Endothelial cell of umbilical vein (primary cell): ENCODE measurements at regions not wholly inside any gene's neighbourhood (a gene's known extent, or its start where the extent isn't known, plus 50 kb on each side); places are given as distances from the start of the nearest gene placed in this dataset.

ENCODE experiments used
- BruUV-seq: library from RNA; stranded (reverse); fragments of 400-500 nt; replicated peaks from 2 replicates; lab custom pipeline; 2021; lab: Mats Ljungman, UMichigan
- CTCF ChIA-PET: fragments of 300-600, 350-600 bp; sonication (Branson Sonifier 250); formaldehyde crosslinking; loops from one replicate; lab custom pipeline; 2021; ENCODE audit warnings: antibody characterized with exemption, inconsistent platforms; lab: Charles Lee
- POLR2A ChIA-PET: fragments of 300-600, 350-600 bp; sonication (Branson Sonifier 250); formaldehyde crosslinking; loops from one replicate; lab custom pipeline; 2021; ENCODE audit warnings: antibody characterized with exemption, inconsistent platforms; lab: Charles Lee
- DNase-seq: peaks from one replicate; pipeline ENCODE4 v3.0.0-alpha.2; 2011; ENCODE audit warnings: low read depth, low spot score
- FAIRE-seq: peaks from 2 replicates; lab custom pipeline; 2011; peaks lifted over from hg19 to GRCh38; lab: Jason Lieb, UNC
- H2AFZ ChIP-seq: 2 replicates; pipeline ENCODE4 v1.6.0; 2012; ENCODE audit warnings: low read depth, low read length, control low read depth, inconsistent platforms
- H3K27ac ChIP-seq: 2 replicates; pipeline ENCODE4 v1.5.1; 2011; ENCODE audit warnings: low read depth, mild to moderate bottlenecking, control low read depth, low read length, moderate library complexity; ENCODE audit not compliant: insufficient read depth
- H3K27me3 ChIP-seq, 2 experiments: 2 replicates each; pipeline versions ENCODE4 v1.6.0 to v1.6.1; 2011; ENCODE audit warnings: low read length in 2 of 2, mixed read lengths in 1 of 2; ENCODE audit not compliant: control insufficient read depth in 2 of 2, insufficient read depth in 2 of 2
- H3K36me3 ChIP-seq, 2 experiments: 2 replicates in 1 of 2; 3 replicates in 1 of 2; pipeline ENCODE4 v1.5.1; 2011; ENCODE audit warnings: low read length in 2 of 2, mild to moderate bottlenecking in 1 of 2, moderate library complexity in 1 of 2; ENCODE audit not compliant: control insufficient read depth in 2 of 2, insufficient read depth in 2 of 2; ENCODE audit errors: extremely low read depth in 1 of 2
- H3K4me1 ChIP-seq: 3 replicates; pipeline ENCODE4 v1.5.1; 2011; ENCODE audit warnings: mild to moderate bottlenecking, low read length; ENCODE audit not compliant: control insufficient read depth, insufficient read depth; ENCODE audit errors: extremely low read depth
- H3K4me2 ChIP-seq: 2 replicates; pipeline ENCODE4 v1.6.1; 2011; ENCODE audit warnings: low read length, control low read depth, mixed read lengths; ENCODE audit not compliant: insufficient read depth
- H3K4me3 ChIP-seq, 3 experiments: fragments of 200-600 bp in 1 of 3; sonication (generic), shearing (Covaris generic) in 1 of 3; replicated peaks in 1 of 3; 2 replicates each; pipeline ENCODE4 v1.5.1; 2011 to 2016; ENCODE audit warnings: control low read depth in 3 of 3, low read length in 3 of 3, mild to moderate bottlenecking in 2 of 3, inconsistent platforms in 1 of 3, low read depth in 1 of 3, moderate library complexity in 1 of 3; ENCODE audit not compliant: insufficient read depth in 1 of 3
- H3K79me2 ChIP-seq: 2 replicates; pipeline ENCODE4 v1.6.0; 2012; ENCODE audit warnings: low read length, inconsistent platforms; ENCODE audit not compliant: control insufficient read depth, insufficient read depth
- H3K9ac ChIP-seq: replicated peaks from 2 replicates; pipeline ENCODE3; 2011; ENCODE audit warnings: low read length, control low read depth; ENCODE audit not compliant: insufficient read depth; ENCODE audit errors: extremely low read depth
- H3K9me1 ChIP-seq: replicated peaks from 3 replicates; pipeline ENCODE4 v1.6.0; 2011; ENCODE audit warnings: mild to moderate bottlenecking, low read length; ENCODE audit not compliant: control insufficient read depth, insufficient read depth; ENCODE audit errors: extremely low read depth
- H3K9me3 ChIP-seq: replicated peaks from 2 replicates; pipeline ENCODE4 v1.5.1; 2012; ENCODE audit warnings: low read length, inconsistent platforms; ENCODE audit not compliant: control insufficient read depth, insufficient read depth
- H4K20me1 ChIP-seq: replicated peaks from 2 replicates; pipeline ENCODE3; 2011; ENCODE audit warnings: mild to moderate bottlenecking, low read length; ENCODE audit not compliant: control insufficient read depth, insufficient read depth; ENCODE audit errors: extremely low read depth
- EZH2 ChIP-seq: IDR thresholded peaks from 2 replicates; pipeline ENCODE4 v1.6.1; 2012; ENCODE audit warnings: borderline replicate concordance, low read depth, mild to moderate bottlenecking, moderate library complexity, low read length, inconsistent platforms; ENCODE audit not compliant: severe bottlenecking
- FOS ChIP-seq: IDR thresholded peaks from 2 replicates; pipeline ENCODE4 v1.6.1; 2011; ENCODE audit warnings: mild to moderate bottlenecking, low read length, moderate library complexity, borderline replicate concordance; ENCODE audit not compliant: insufficient read depth
- GATA2 ChIP-seq: IDR thresholded peaks from 2 replicates; pipeline ENCODE4 v1.7.0; 2011; ENCODE audit warnings: low read depth, mild to moderate bottlenecking, moderate library complexity, mixed read lengths, low read length; ENCODE audit not compliant: insufficient read length, insufficient read depth
- JUN ChIP-seq: IDR thresholded peaks from 2 replicates; pipeline ENCODE4 v1.6.1; 2011; ENCODE audit warnings: borderline replicate concordance, low read depth; ENCODE audit not compliant: insufficient read length, insufficient read depth
- MYC ChIP-seq: IDR thresholded peaks from one replicate; pipeline ENCODE4 v1.6.1; 2011; ENCODE audit warnings: mild to moderate bottlenecking, low read depth, low read length
- POLR2A ChIP-seq: IDR thresholded peaks from 2 replicates; pipeline ENCODE4 v1.6.1; 2012; ENCODE audit warnings: low read depth, mild to moderate bottlenecking, control low read depth, low read length
- POLR2AphosphoS5 ChIP-seq: IDR thresholded peaks from 2 replicates; pipeline ENCODE4 v1.6.1; 2012; ENCODE audit warnings: low read depth, mild to moderate bottlenecking, control low read depth, low read length, moderate library complexity; ENCODE audit not compliant: insufficient read depth
- dilution Hi-C: fragments of 300-500 bp; cut with MboI; formaldehyde crosslinking; loops from one replicate; pipeline ENCODE4 v1.15.0; 2019; ENCODE audit warnings: low sequenced_read_pairs; ENCODE audit not compliant: extremely low pct_ligation_motif_present
- intact Hi-C: fragments of 100-400 bp; cut with micrococcal nuclease; formaldehyde crosslinking; loops from one replicate; pipeline ENCODE4 v1.10.0; 2022
- TF ChIP-seq, protein P1 (sequence below), 2 donors: IDR thresholded peaks; 1 replicate in 1 of 2; 2 replicates in 1 of 2; pipeline ENCODE4 v1.5.1; 2011; ENCODE audit warnings: low read length in 2 of 2, mild to moderate bottlenecking in 2 of 2, moderate library complexity in 2 of 2, control low read depth in 1 of 2, inconsistent platforms in 1 of 2, low read depth in 1 of 2; ENCODE audit not compliant: insufficient read depth in 1 of 2; ENCODE audit errors: extremely low read depth in 1 of 2
- TF ChIP-seq, protein P2 (sequence below): IDR thresholded peaks from 2 replicates; pipeline ENCODE4 v1.6.1; 2011; ENCODE audit not compliant: insufficient read depth, insufficient read length

DNA sequence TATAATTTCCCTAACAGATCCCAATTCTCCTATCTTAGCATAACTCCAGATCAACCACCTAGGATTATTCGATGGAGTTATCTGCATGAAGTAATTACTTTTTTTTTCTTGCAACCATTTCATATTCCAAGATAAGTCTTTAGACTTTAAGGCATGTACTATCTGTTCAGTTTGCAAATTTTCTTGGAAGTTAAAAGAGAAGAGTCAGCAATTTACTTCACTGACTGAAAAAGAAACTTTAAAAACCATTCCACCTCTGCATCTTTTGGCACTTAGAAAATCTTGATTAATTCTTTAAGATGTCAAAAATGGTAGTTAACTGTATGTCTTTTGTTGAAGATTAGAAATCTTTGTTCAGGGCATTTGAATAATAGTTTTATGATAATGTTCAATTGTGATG is 830.5 kb upstream of the KLHL29 start:
- CTCF ChIA-PET: no interaction called here
- TF ChIP-seq FOS (no peak), POLR2AphosphoS5 (no peak), JUN (no peak), MYC (no peak), EZH2 (no peak), POLR2A (no peak), GATA2 (no peak)
- TF ChIP-seq, protein P1, sequence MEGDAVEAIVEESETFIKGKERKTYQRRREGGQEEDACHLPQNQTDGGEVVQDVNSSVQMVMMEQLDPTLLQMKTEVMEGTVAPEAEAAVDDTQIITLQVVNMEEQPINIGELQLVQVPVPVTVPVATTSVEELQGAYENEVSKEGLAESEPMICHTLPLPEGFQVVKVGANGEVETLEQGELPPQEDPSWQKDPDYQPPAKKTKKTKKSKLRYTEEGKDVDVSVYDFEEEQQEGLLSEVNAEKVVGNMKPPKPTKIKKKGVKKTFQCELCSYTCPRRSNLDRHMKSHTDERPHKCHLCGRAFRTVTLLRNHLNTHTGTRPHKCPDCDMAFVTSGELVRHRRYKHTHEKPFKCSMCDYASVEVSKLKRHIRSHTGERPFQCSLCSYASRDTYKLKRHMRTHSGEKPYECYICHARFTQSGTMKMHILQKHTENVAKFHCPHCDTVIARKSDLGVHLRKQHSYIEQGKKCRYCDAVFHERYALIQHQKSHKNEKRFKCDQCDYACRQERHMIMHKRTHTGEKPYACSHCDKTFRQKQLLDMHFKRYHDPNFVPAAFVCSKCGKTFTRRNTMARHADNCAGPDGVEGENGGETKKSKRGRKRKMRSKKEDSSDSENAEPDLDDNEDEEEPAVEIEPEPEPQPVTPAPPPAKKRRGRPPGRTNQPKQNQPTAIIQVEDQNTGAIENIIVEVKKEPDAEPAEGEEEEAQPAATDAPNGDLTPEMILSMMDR (IDR thresholded peaks at IDR 0.05; ENCODE audit: extremely low read depth in 1 of 2, insufficient read depth in 1 of 2, low read depth in 1 of 2, low read length in 2 of 2): no peak
- TF ChIP-seq, protein P2, sequence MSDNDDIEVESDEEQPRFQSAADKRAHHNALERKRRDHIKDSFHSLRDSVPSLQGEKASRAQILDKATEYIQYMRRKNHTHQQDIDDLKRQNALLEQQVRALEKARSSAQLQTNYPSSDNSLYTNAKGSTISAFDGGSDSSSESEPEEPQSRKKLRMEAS: no peak
- DNase-seq (no peak), FAIRE-seq (no peak)
- H3K27ac ChIP-seq: no peak overlapping the region
- dilution Hi-C loops: no loop called here
- no peaks in the 10 kb centered on the region for H3K36me3 ChIP-seq
- H2AFZ ChIP-seq: no peak overlapping the region
- H3K4me3 ChIP-seq: no peak overlapping the region
- H3K79me2 ChIP-seq: no peaks in the 10 kb centered on the region
- no peak overlapping the region for H3K4me2 ChIP-seq
- no peaks in the 10 kb centered on the region for H4K20me1 ChIP-seq
- intact Hi-C loops: no loop called here
- no peaks in the 10 kb centered on the region for H3K9me1 ChIP-seq
- BruUV-seq: no TSS peak
- POLR2A ChIA-PET: no interaction called here
- no peak overlapping the region for H3K9ac ChIP-seq
- H3K9me3 ChIP-seq: no peaks in the 10 kb centered on the region
- H3K4me1 ChIP-seq: no peaks in the 10 kb centered on the region
- no peaks in the 10 kb centered on the region for H3K27me3 ChIP-seq
